B cell (primary cell): ENCODE measurements at regions not wholly inside any gene's neighbourhood (a gene's known extent, or its start where the extent isn't known, plus 50 kb on each side); places are given as distances from the start of the nearest gene placed in this dataset.

Experiments
- ATAC-seq: fragments of 200-7000 bp; cut with Tn5 transposase; one replicate; pipeline ENCODE4 v1.10.0; 2021; ENCODE audit warnings: low read depth, mild to moderate bottlenecking, moderate number of reproducible peaks, moderate library complexity
- CTCF ChIA-PET: fragments of 350-600 bp; sonication (Branson Sonifier 250); formaldehyde crosslinking; loops from one replicate; lab custom pipeline; 2021; ENCODE audit warnings: antibody characterized with exemption, inconsistent platforms; lab: Charles Lee
- POLR2A ChIA-PET: fragments of 350-600 bp; sonication (Branson Sonifier 250); formaldehyde crosslinking; loops from one replicate; lab custom pipeline; 2021; ENCODE audit warnings: antibody characterized with exemption; lab: Charles Lee
- DNase-seq: peaks from one replicate; pipeline ENCODE4 v3.0.0; 2013
- H2AFZ ChIP-seq: 2 replicates; pipeline ENCODE4 v1.6.1; 2012; ENCODE audit warnings: mild to moderate bottlenecking, low read depth, low read length; ENCODE audit not compliant: insufficient read depth, poor library complexity, severe bottlenecking
- H3K27ac ChIP-seq, 2 donors: 1 replicate in 1 of 2; 2 replicates in 1 of 2; pipeline ENCODE4 v1.5.1; 2012 to 2013; ENCODE audit warnings: low read length in 2 of 2, mild to moderate bottlenecking in 2 of 2, moderate library complexity in 1 of 2
- H3K27me3 ChIP-seq, 4 experiments: fragments of 200-600 bp in 1 of 4; sonication (generic) in 1 of 4; replicated peaks in 1 of 4; 1 replicate in 2 of 4; 2 replicates in 2 of 4; pipeline versions ENCODE4 v1.6.1 to v1.7.0; 2013 to 2016; ENCODE audit warnings: low read length in 3 of 4, mild to moderate bottlenecking in 2 of 4, mixed read lengths in 1 of 4, moderate library complexity in 1 of 4; ENCODE audit not compliant: insufficient read depth in 4 of 4, control insufficient read depth in 3 of 4; ENCODE audit errors: control extremely low read depth in 1 of 4
- H3K36me3 ChIP-seq, 2 experiments: replicated peaks in 1 of 2; 1 replicate in 1 of 2; 2 replicates in 1 of 2; pipeline versions ENCODE4 v1.6.1 to v1.7.1; 2013; ENCODE audit warnings: low read length in 1 of 2; ENCODE audit not compliant: insufficient read depth in 2 of 2, control insufficient read depth in 1 of 2; ENCODE audit errors: control extremely low read depth in 1 of 2, extremely low read depth in 1 of 2
- H3K4me1 ChIP-seq, 2 donors: fragments of 200-600 bp in 1 of 2; sonication (generic) in 1 of 2; 1 replicate in 1 of 2; 2 replicates in 1 of 2; pipeline versions ENCODE4 v1.5.1 to v1.6.1; 2013 to 2017; ENCODE audit warnings: low read length in 2 of 2; ENCODE audit not compliant: control insufficient read depth in 2 of 2, insufficient read depth in 2 of 2
- H3K4me2 ChIP-seq: replicated peaks from 2 replicates; pipeline ENCODE3; 2012; ENCODE audit warnings: mild to moderate bottlenecking, low read depth, low read length; ENCODE audit not compliant: poor library complexity, severe bottlenecking
- H3K4me3 ChIP-seq, 5 experiments: fragments of 200-600 bp in 1 of 5; sonication (generic) in 1 of 5; 1 replicate in 3 of 5; 2 replicates in 2 of 5; pipeline versions ENCODE4 v1.5.1 to v1.7.0; 2011 to 2016; ENCODE audit warnings: low read length in 4 of 5, mild to moderate bottlenecking in 4 of 5, low read depth in 2 of 5, control low read depth in 1 of 5, moderate library complexity in 1 of 5; ENCODE audit not compliant: insufficient read depth in 1 of 5; ENCODE audit errors: control extremely low read depth in 1 of 5, extremely low read depth in 1 of 5
- H3K79me2 ChIP-seq: fragments of 200-600 bp; sonication (generic); one replicate; pipeline ENCODE4 v1.6.0; 2016; ENCODE audit warnings: low read length; ENCODE audit not compliant: control insufficient read depth, insufficient read depth
- H3K9ac ChIP-seq: fragments of 200-600 bp; sonication (generic); 2 replicates; pipeline ENCODE4 v1.6.1; 2017; ENCODE audit warnings: mild to moderate bottlenecking, low read length, moderate library complexity
- H3K9me3 ChIP-seq, 3 donors: one replicate each; pipeline versions ENCODE4 v1.6.1 to v1.7.1; 2013; ENCODE audit warnings: low read length in 2 of 3; ENCODE audit not compliant: control insufficient read depth in 2 of 3, insufficient read depth in 1 of 3; ENCODE audit errors: control extremely low read depth in 1 of 3
- H4K20me1 ChIP-seq: 2 replicates; pipeline ENCODE4 v1.6.0; 2012; ENCODE audit warnings: mild to moderate bottlenecking, low read length; ENCODE audit not compliant: insufficient read depth, control insufficient read depth, poor library complexity, severe bottlenecking
- H3K27ac Mint-ChIP-seq: one replicate; pipeline ENCODE4 v1.8.0; 2021; ENCODE audit warnings: mixed read lengths
- H3K27me3 Mint-ChIP-seq: one replicate; pipeline ENCODE4 v1.8.0; 2021; ENCODE audit warnings: mixed read lengths
- H3K4me1 Mint-ChIP-seq: one replicate; pipeline ENCODE4 v1.8.0; 2021; ENCODE audit warnings: mixed read lengths
- H3K4me3 Mint-ChIP-seq: one replicate; pipeline ENCODE4 v1.8.0; 2021; ENCODE audit warnings: mixed read lengths
- H3K9me3 Mint-ChIP-seq: one replicate; pipeline ENCODE4 v1.8.0; 2022; ENCODE audit warnings: mixed read lengths; ENCODE audit not compliant: insufficient read depth
- CTCF ChIP-seq: fragments of 200-600 bp; IDR thresholded peaks from one replicate; pipeline ENCODE4 v1.8.0; 2022; ENCODE audit warnings: antibody characterized with exemption, mild to moderate bottlenecking
- EZH2 ChIP-seq: IDR thresholded peaks from 2 replicates; pipeline ENCODE4 v1.6.1; 2012; ENCODE audit warnings: borderline replicate concordance, low read depth, mild to moderate bottlenecking, moderate library complexity, low read length; ENCODE audit not compliant: insufficient read depth, poor library complexity, severe bottlenecking
- WGBS: methylation state at CpG from one replicate; pipeline ENCODE4 v1.1.5; 2013; ENCODE audit warnings: missing lambda C conversion rate; ENCODE audit not compliant: insufficient coverage; 5-methylcytosine and 5-hydroxymethylcytosine counted together
- intact Hi-C: fragments of 100-400 bp; cut with micrococcal nuclease; formaldehyde crosslinking; loops from one replicate; pipeline ENCODE4 v1.10.0; 2022

- H3K79me2 ChIP-seq, result no peaks in the 10 kb centered on the region
- no peaks in the 10 kb centered on the region for H3K36me3 ChIP-seq
- ATAC-seq, result no peak
- H4K20me1 ChIP-seq, result no peaks in the 10 kb centered on the region
- ChIA-PET CTCF (no interaction called here), POLR2A (no interaction called here)
- H3K4me2 ChIP-seq, result no peak overlapping the region
- peaks cover 2% of the 10 kb centered on the region for H3K27me3 Mint-ChIP-seq
- H3K9ac ChIP-seq, result no peak overlapping the region
- peaks cover 0 to 4% (median 0%) of the 10 kb centered on the region in 4 experiments for H3K27me3 ChIP-seq
- H2AFZ ChIP-seq, result no peak overlapping the region
- no peak overlapping the region for H3K27ac ChIP-seq
- intact Hi-C loops, result no loop called here
- DNase-seq, result no peak
- H3K4me3 Mint-ChIP-seq, result no peak overlapping the region
- no peak for TF ChIP-seq CTCF
- no peak for TF ChIP-seq EZH2
- no peak overlapping the region for H3K4me3 ChIP-seq
- H3K4me1 ChIP-seq, result no peaks in the 10 kb centered on the region
- H3K4me1 Mint-ChIP-seq, result peaks cover 3% of the 10 kb centered on the region
- H3K27ac Mint-ChIP-seq, result no peak overlapping the region
- H3K9me3 Mint-ChIP-seq, result peaks cover 7% of the 10 kb centered on the region
- peaks cover 0 to 2% (median 0%) of the 10 kb centered on the region in 3 donors for H3K9me3 ChIP-seq
Measured at GRCh38 chr5:175285261-175285660, 158.7 kb downstream of the DRD1 start.

GRCh38 chr5:175284806-175285205, 159.2 kb downstream of the DRD1 start:
- intact Hi-C loops, result no loop called here
- no peaks in the 10 kb centered on the region for H3K4me1 ChIP-seq
- ChIA-PET POLR2A (no interaction called here), CTCF (no interaction called here)
- DNase-seq, result no peak
- Mint-ChIP-seq H3K4me3 (no peak overlapping the region), H3K27me3 (peaks cover 2% of the 10 kb centered on the region), H3K27ac (no peak overlapping the region), H3K9me3 (peaks cover 7% of the 10 kb centered on the region), H3K4me1 (peaks cover 3% of the 10 kb centered on the region)
- no peak overlapping the region for H3K4me2 ChIP-seq
- ATAC-seq, result no peak
- no peaks in the 10 kb centered on the region for H4K20me1 ChIP-seq
- WGBS, result 56% methylated on average over 2 of the region's 2 CpGs
- no peaks in the 10 kb centered on the region for H3K36me3 ChIP-seq
- H3K27me3 ChIP-seq, result peaks cover 0 to 4% (median 0%) of the 10 kb centered on the region in 4 experiments
- no peak for TF ChIP-seq CTCF
- TF ChIP-seq EZH2, result no peak
- no peak overlapping the region for H3K27ac ChIP-seq
- no peak overlapping the region for H2AFZ ChIP-seq
- H3K79me2 ChIP-seq, result no peaks in the 10 kb centered on the region
- H3K9me3 ChIP-seq, result peaks cover 0 to 5% (median 0%) of the 10 kb centered on the region in 3 donors
- H3K4me3 ChIP-seq, result no peak overlapping the region
- no peak overlapping the region for H3K9ac ChIP-seq
